ENCODE measurements at regions not wholly inside any gene's neighbourhood (a gene's known extent, or its start where the extent isn't known, plus 50 kb on each side); places are given as distances from the start of the nearest gene placed in this dataset.

GRCh38 chr17:77088455-77089123 is 52.2 kb upstream of the SEC14L1 start (continued):
- TF ChIP-seq FEZF1 (tag by site-specific recombination; IDR thresholded peaks at IDR 0.05) (no peak), MYNN (tag by site-specific recombination; IDR thresholded peaks at IDR 0.05; ENCODE audit: borderline replicate concordance) (no peak), ZNF366 (tag by site-specific recombination; conservative IDR thresholded peaks at IDR 0.05) (no peak), ZNF843 (tag by site-specific recombination; IDR thresholded peaks at IDR 0.05) (no peak; the same call in 1 of the 2 replicates), ZIC2 (tag by site-specific recombination; IDR thresholded peaks at IDR 0.05) (no peak; the same call in 1 of the 2 replicates), ZNF148 (tag by site-specific recombination; IDR thresholded peaks at IDR 0.05; ENCODE audit: borderline replicate concordance) (no peak), PRDM2 (tag by site-specific recombination; IDR thresholded peaks at IDR 0.05; ENCODE audit: borderline replicate concordance) (no peak), ZNF529 (tag by site-specific recombination; IDR thresholded peaks at IDR 0.05; ENCODE audit: insufficient replicate concordance) (no peak), ZNF341 (tag by site-specific recombination; IDR thresholded peaks at IDR 0.05; ENCODE audit: low read depth) (no peak), GLI4 (tag by site-specific recombination; IDR thresholded peaks at IDR 0.05) (no peak), ZNF223 (tag by site-specific recombination; IDR thresholded peaks at IDR 0.05) (no peak), ZNF785 (tag by site-specific recombination; IDR thresholded peaks at IDR 0.05) (no peak), ZNF585B (tag by site-specific recombination; IDR thresholded peaks at IDR 0.05) (no peak), REPIN1 (tag by site-specific recombination; IDR thresholded peaks at IDR 0.05; ENCODE audit: low read depth) (no peak), BCL11B (tag by site-specific recombination; IDR thresholded peaks at IDR 0.05; ENCODE audit: low read depth) (no peak), ZNF501 (tag by site-specific recombination; IDR thresholded peaks at IDR 0.05) (peak; percentile 87), ZNF202 (tag by site-specific recombination; IDR thresholded peaks at IDR 0.05; ENCODE audit: borderline replicate concordance) (no peak), ZNF404 (tag by site-specific recombination; IDR thresholded peaks at IDR 0.05) (no peak), KLF1 (tag by site-specific recombination; IDR thresholded peaks at IDR 0.05) (0 out of 2 replicates have a peak, but pooled peaks have one; percentile 20), HOXD13 (CRISPR knock-in tag; IDR thresholded peaks at IDR 0.05; ENCODE audit: borderline replicate concordance) (peak; percentile 49; the same call in 1 of the 2 replicates)
- TF ChIP-seq, protein P1, sequence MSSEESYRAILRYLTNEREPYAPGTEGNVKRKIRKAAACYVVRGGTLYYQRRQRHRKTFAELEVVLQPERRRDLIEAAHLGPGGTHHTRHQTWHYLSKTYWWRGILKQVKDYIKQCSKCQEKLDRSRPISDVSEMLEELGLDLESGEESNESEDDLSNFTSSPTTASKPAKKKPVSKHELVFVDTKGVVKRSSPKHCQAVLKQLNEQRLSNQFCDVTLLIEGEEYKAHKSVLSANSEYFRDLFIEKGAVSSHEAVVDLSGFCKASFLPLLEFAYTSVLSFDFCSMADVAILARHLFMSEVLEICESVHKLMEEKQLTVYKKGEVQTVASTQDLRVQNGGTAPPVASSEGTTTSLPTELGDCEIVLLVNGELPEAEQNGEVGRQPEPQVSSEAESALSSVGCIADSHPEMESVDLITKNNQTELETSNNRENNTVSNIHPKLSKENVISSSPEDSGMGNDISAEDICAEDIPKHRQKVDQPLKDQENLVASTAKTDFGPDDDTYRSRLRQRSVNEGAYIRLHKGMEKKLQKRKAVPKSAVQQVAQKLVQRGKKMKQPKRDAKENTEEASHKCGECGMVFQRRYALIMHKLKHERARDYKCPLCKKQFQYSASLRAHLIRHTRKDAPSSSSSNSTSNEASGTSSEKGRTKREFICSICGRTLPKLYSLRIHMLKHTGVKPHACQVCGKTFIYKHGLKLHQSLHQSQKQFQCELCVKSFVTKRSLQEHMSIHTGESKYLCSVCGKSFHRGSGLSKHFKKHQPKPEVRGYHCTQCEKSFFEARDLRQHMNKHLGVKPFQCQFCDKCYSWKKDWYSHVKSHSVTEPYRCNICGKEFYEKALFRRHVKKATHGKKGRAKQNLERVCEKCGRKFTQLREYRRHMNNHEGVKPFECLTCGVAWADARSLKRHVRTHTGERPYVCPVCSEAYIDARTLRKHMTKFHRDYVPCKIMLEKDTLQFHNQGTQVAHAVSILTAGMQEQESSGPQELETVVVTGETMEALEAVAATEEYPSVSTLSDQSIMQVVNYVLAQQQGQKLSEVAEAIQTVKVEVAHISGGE (tag by site-specific recombination; conservative IDR thresholded peaks at IDR 0.05; ENCODE audit: low read depth): peak; percentile 95
- TF ChIP-seq, protein P2, sequence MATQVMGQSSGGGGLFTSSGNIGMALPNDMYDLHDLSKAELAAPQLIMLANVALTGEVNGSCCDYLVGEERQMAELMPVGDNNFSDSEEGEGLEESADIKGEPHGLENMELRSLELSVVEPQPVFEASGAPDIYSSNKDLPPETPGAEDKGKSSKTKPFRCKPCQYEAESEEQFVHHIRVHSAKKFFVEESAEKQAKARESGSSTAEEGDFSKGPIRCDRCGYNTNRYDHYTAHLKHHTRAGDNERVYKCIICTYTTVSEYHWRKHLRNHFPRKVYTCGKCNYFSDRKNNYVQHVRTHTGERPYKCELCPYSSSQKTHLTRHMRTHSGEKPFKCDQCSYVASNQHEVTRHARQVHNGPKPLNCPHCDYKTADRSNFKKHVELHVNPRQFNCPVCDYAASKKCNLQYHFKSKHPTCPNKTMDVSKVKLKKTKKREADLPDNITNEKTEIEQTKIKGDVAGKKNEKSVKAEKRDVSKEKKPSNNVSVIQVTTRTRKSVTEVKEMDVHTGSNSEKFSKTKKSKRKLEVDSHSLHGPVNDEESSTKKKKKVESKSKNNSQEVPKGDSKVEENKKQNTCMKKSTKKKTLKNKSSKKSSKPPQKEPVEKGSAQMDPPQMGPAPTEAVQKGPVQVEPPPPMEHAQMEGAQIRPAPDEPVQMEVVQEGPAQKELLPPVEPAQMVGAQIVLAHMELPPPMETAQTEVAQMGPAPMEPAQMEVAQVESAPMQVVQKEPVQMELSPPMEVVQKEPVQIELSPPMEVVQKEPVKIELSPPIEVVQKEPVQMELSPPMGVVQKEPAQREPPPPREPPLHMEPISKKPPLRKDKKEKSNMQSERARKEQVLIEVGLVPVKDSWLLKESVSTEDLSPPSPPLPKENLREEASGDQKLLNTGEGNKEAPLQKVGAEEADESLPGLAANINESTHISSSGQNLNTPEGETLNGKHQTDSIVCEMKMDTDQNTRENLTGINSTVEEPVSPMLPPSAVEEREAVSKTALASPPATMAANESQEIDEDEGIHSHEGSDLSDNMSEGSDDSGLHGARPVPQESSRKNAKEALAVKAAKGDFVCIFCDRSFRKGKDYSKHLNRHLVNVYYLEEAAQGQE (tag by site-specific recombination; IDR thresholded peaks at IDR 0.05): peak; percentile 42; the same call in 1 of the 2 replicates
- TF ChIP-seq, protein P3, sequence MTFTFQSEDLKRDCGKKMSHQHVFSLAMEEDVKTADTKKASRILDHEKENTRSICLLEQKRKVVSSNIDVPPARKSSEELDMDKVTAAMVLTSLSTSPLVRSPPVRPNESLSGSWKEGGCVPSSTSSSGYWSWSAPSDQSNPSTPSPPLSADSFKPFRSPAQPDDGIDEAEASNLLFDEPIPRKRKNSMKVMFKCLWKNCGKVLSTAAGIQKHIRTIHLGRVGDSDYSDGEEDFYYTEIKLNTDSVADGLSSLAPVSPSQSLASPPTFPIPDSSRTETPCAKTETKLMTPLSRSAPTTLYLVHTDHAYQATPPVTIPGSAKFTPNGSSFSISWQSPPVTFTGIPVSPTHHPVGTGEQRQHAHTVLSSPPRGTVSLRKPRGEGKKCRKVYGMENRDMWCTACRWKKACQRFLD (tag by site-specific recombination; IDR thresholded peaks at IDR 0.05): no peak

Measured in HEK293 (cell line).